T47D (cell line): ENCODE measurements at regions not wholly inside any gene's neighbourhood (a gene's known extent, or its start where the extent isn't known, plus 50 kb on each side); places are given as distances from the start of the nearest gene placed in this dataset.
"Not testable (repeated sequence)": the region's sequence is repeated elsewhere in the genome, so short reads cannot be mapped to it uniquely, and the experiment has no call there.

Source experiments
- DNase-seq, 2 experiments: peaks; one replicate each; pipeline versions ENCODE4 v3.0.0 to v3.0.0-alpha.2; 2011 to 2012; ENCODE audit warnings: low read depth in 1 of 2, low spot score in 1 of 2
- JUND ChIP-seq: IDR thresholded peaks from 2 replicates; pipeline ENCODE4 v1.6.1; 2012; ENCODE audit warnings: low read depth
- in situ Hi-C: cut with HindIII; loops from 2 replicates; pipeline ENCODE4 v1.10.0; 2016; ENCODE audit warnings: low sequenced_read_pairs, low pct_unique_long_range_greater_than_20kb

- in situ Hi-C loops = no loop called here
- no peak for TF ChIP-seq JUND
- no peak for DNase-seq
Observed at GRCh38 chr6:3957321-3957720, 108.1 kb downstream of the FAM50B start.

GRCh38 chr6:3958255-3958654 is 109.1 kb downstream of the FAM50B start:
- DNase-seq = no peak
- in situ Hi-C loops = no loop called here
- no peak for TF ChIP-seq JUND

- TF ChIP-seq JUND = no peak
- DNase-seq = no peak
Observed at GRCh38 chr6:3959385-3959784, 110.2 kb downstream of the FAM50B start.

GRCh38 chr6:3960754-3961361 is 111.7 kb downstream of the FAM50B start:
- in situ Hi-C loops = no loop called here
- no peak for DNase-seq
- no peak for TF ChIP-seq JUND

More at GRCh38 chr6:3959385-3959784, 110.2 kb downstream of the FAM50B start:
- in situ Hi-C loops = no loop called here

- TF ChIP-seq JUND = no peak
- DNase-seq = no peak
Observed at GRCh38 chr6:3961581-3962215, 112.5 kb downstream of the FAM50B start.

GRCh38 chr6:3962291-3963280 is 113.4 kb downstream of the FAM50B start:
- no peak for TF ChIP-seq JUND
- in situ Hi-C loops = no loop called here
- DNase-seq = peak in 1 of 2 experiments; percentile 15

More at GRCh38 chr6:3961581-3962215, 112.5 kb downstream of the FAM50B start:
- in situ Hi-C loops = no loop called here

GRCh38 chr6:3963426-3963825 is 114.3 kb downstream of the FAM50B start:
- in situ Hi-C loops = no loop called here
- no peak for DNase-seq

GRCh38 chr6:3965071-3965718 is 113.7 kb downstream of the FAM217A start:
- no peak for DNase-seq
- no peak for TF ChIP-seq JUND
- in situ Hi-C loops = no loop called here

More at GRCh38 chr6:3963426-3963825, 114.3 kb downstream of the FAM50B start:
- TF ChIP-seq JUND = no peak

GRCh38 chr6:3966426-3966825 is 112.5 kb downstream of the FAM217A start:
- no peak for TF ChIP-seq JUND
- DNase-seq = no peak
- in situ Hi-C loops = no loop called here

GRCh38 chr6:3970097-3970496 is 108.8 kb downstream of the FAM217A start:
- no peak for DNase-seq
- no peak for TF ChIP-seq JUND
- in situ Hi-C loops = no loop called here

GRCh38 chr6:3973152-3973551 is 105.8 kb downstream of the FAM217A start:
- DNase-seq, in situ Hi-C loops: not testable (repeated sequence)

GRCh38 chr6:3977875-3978711 is 100.8 kb downstream of the FAM217A start:
- in situ Hi-C loops = no loop called here
- peak in 1 of 2 experiments; percentile 46 for DNase-seq

GRCh38 chr6:3978966-3979365 is 100.0 kb downstream of the FAM217A start:
- in situ Hi-C loops, DNase-seq: not testable (repeated sequence)

More at GRCh38 chr6:3977875-3978711, 100.8 kb downstream of the FAM217A start:
- TF ChIP-seq JUND = no peak
